Tibial nerve (tissue), 4 donors: ENCODE measurements at regions not wholly inside any gene's neighbourhood (a gene's known extent, or its start where the extent isn't known, plus 50 kb on each side); places are given as distances from the start of the nearest gene placed in this dataset.

ENCODE experiments used
- EP300 ChIP-seq, 2 donors: sonication (generic); formaldehyde crosslinking; IDR thresholded peaks; one replicate each; pipeline ENCODE4 v1.6.1; 2017; ENCODE audit warnings: antibody characterized with exemption in 2 of 2, mild to moderate bottlenecking in 1 of 2
- POLR2A ChIP-seq, 2 donors: fragments of 450-650 bp; IDR thresholded peaks; one replicate each; pipeline ENCODE4 v1.6.1; 2017; ENCODE audit warnings: antibody characterized with exemption in 2 of 2, mild to moderate bottlenecking in 2 of 2, moderate library complexity in 2 of 2
- TF ChIP-seq, protein P1 (sequence below), 5 experiments: fragments of 200-600 bp in 3 of 5; fragments of 450-650 bp in 2 of 5; sonication (generic) in 3 of 5; IDR thresholded peaks; one replicate each; pipeline ENCODE4 v1.5.1; 2016 to 2019; ENCODE audit warnings: antibody characterized with exemption in 5 of 5, mild to moderate bottlenecking in 3 of 5, moderate library complexity in 2 of 5

GRCh38 chr9:82334286-82334685 is 345.7 kb downstream of the SPATA31D1 start:
- TF ChIP-seq, protein P1, sequence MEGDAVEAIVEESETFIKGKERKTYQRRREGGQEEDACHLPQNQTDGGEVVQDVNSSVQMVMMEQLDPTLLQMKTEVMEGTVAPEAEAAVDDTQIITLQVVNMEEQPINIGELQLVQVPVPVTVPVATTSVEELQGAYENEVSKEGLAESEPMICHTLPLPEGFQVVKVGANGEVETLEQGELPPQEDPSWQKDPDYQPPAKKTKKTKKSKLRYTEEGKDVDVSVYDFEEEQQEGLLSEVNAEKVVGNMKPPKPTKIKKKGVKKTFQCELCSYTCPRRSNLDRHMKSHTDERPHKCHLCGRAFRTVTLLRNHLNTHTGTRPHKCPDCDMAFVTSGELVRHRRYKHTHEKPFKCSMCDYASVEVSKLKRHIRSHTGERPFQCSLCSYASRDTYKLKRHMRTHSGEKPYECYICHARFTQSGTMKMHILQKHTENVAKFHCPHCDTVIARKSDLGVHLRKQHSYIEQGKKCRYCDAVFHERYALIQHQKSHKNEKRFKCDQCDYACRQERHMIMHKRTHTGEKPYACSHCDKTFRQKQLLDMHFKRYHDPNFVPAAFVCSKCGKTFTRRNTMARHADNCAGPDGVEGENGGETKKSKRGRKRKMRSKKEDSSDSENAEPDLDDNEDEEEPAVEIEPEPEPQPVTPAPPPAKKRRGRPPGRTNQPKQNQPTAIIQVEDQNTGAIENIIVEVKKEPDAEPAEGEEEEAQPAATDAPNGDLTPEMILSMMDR (IDR thresholded peaks at IDR 0.05): no peak
- TF ChIP-seq POLR2A (IDR thresholded peaks at IDR 0.05): no peak
- no peak for TF ChIP-seq EP300 (IDR thresholded peaks at IDR 0.05)
